ENCODE measurements at regions not wholly inside any gene's neighbourhood (a gene's known extent, or its start where the extent isn't known, plus 50 kb on each side); places are given as distances from the start of the nearest gene placed in this dataset.

- Histone ChIP-seq H3K4me1 (ENCODE audit: insufficient read depth, low read length) (no peaks in the 10 kb centered on the region), H3K4me2 (ENCODE audit: insufficient read depth, insufficient read length, low read length) (no peak overlapping the region), H3K23ac (ENCODE audit: insufficient read length, low read depth, low read length) (no peak overlapping the region), H3K14ac (ENCODE audit: insufficient read depth, low read length) (no peak overlapping the region), H4K8ac (replicated peaks; ENCODE audit: insufficient read length, low read depth, low read length) (no peak overlapping the region), H2AFZ (ENCODE audit: low read length) (no peak overlapping the region), H3K4ac (ENCODE audit: low read depth, low read length) (no peak overlapping the region), H3K79me1 (ENCODE audit: insufficient read depth, low read depth, low read length, poor library complexity, severe bottlenecking) (no peaks in the 10 kb centered on the region), H2BK120ac (ENCODE audit: low read depth, low read length, poor library complexity, severe bottlenecking) (no peak overlapping the region), H3K27ac (ENCODE audit: insufficient read length, low read depth, low read length) (no peak overlapping the region), H4K20me1 (ENCODE audit: control insufficient read depth, insufficient read depth, insufficient read length) (no peaks in the 10 kb centered on the region), H2BK12ac (ENCODE audit: insufficient read length, low read depth, low read length) (no peak overlapping the region), H4K91ac (ENCODE audit: insufficient read length, low read depth, low read length) (no peak overlapping the region), H3K9ac (ENCODE audit: extremely low read depth, insufficient read length, low read length) (no peak overlapping the region), H3K23me2 (ENCODE audit: insufficient read length, low read depth, low read length, poor library complexity, severe bottlenecking) (no peaks in the 10 kb centered on the region), H2BK15ac (ENCODE audit: low read depth, low read length) (no peak overlapping the region), H2AK5ac (ENCODE audit: insufficient read length, low read length) (no peak overlapping the region), H3K56ac (ENCODE audit: insufficient read length, low read depth, low read length) (no peak overlapping the region), H3K9me3 (ENCODE audit: control insufficient read depth, low read depth, low read length) (no peaks in the 10 kb centered on the region), H3K27me3 (ENCODE audit: insufficient read depth, low read length) (no peaks in the 10 kb centered on the region), H2BK20ac (ENCODE audit: low read depth, low read length, poor library complexity, severe bottlenecking) (no peak overlapping the region), H3K18ac (ENCODE audit: insufficient read length, low read depth, low read length) (no peak overlapping the region), H2BK5ac (ENCODE audit: insufficient read length, low read length) (no peak overlapping the region), H3K79me2 (ENCODE audit: insufficient read depth, low read length) (no peaks in the 10 kb centered on the region), H4K5ac (ENCODE audit: insufficient read length, low read depth, low read length) (no peak overlapping the region), H3T11ph (ENCODE audit: low read length) (no peak overlapping the region)
- TF ChIP-seq CTCF (conservative IDR thresholded peaks at IDR 0.05) = no peak
- Mint-ChIP-seq H3K4me1 (peaks cover 17 to 23% of the 10 kb centered on the region in 2 experiments), H3K4me3 (no peak overlapping the region), H3K27ac (no peak overlapping the region), H3K9me3 (no peaks in the 10 kb centered on the region), H3K27me3 (ENCODE audit: low read depth) (no peaks in the 10 kb centered on the region), H3K36me3 (ENCODE audit: insufficient read depth in 1 of 3, low read depth in 3 of 3) (no peaks in the 10 kb centered on the region)
- no CpG with 5 or more reads among the region's 3 CpGs for WGBS (ENCODE audit: extremely low coverage, insufficient read length, low lambda C conversion rate)
- no peak for DNase-seq
These were observed 291.2 kb upstream of the TBC1D5 start for GRCh38 chr3:18033581-18034108.
